HL-60 (cell line): ENCODE measurements at regions not wholly inside any gene's neighbourhood (a gene's known extent, or its start where the extent isn't known, plus 50 kb on each side); places are given as distances from the start of the nearest gene placed in this dataset.
A peak's percentile ranks its signal among the peaks of the same experiment; 100 is the strongest.

Experiments
- DNase-seq, 2 experiments: peaks; one replicate each; pipeline ENCODE4 v3.0.0-alpha.2; 2010 to 2020; ENCODE audit warnings: low read depth in 1 of 2, low spot score in 1 of 2
- H3K27ac ChIP-seq: fragments of 250-450 bp; sonication (Bioruptor Pico); replicated peaks from 2 replicates; pipeline ENCODE4 v1.5.1; 2020; ENCODE audit warnings: mild to moderate bottlenecking, moderate library complexity
- H3K27me3 ChIP-seq: fragments of 250-450 bp; sonication (Bioruptor Pico); 2 replicates; pipeline ENCODE4 v1.5.1; 2021; ENCODE audit warnings: mild to moderate bottlenecking, moderate library complexity; ENCODE audit not compliant: insufficient read depth, poor library complexity, severe bottlenecking
- H3K4me3 ChIP-seq: replicated peaks from 2 replicates; pipeline ENCODE4 v1.5.1; 2011; ENCODE audit warnings: mild to moderate bottlenecking, control low read depth, low read length; ENCODE audit not compliant: insufficient read depth
- CTCF ChIP-seq: IDR thresholded peaks from one replicate; pipeline ENCODE4 v1.5.1; 2011; ENCODE audit warnings: low read length, control low read depth, inconsistent platforms; ENCODE audit not compliant: insufficient read depth
- GABPA ChIP-seq: IDR thresholded peaks from 2 replicates; pipeline ENCODE4 v1.6.1; 2012; ENCODE audit warnings: low read depth
- POLR2AphosphoS5 ChIP-seq: IDR thresholded peaks from 2 replicates; pipeline ENCODE4 v1.6.1; 2012; ENCODE audit warnings: low read depth
- REST ChIP-seq: IDR thresholded peaks from 2 replicates; pipeline ENCODE4 v1.6.1; 2012; ENCODE audit warnings: low read depth; ENCODE audit not compliant: insufficient replicate concordance
- SPI1 ChIP-seq: IDR thresholded peaks from 2 replicates; pipeline ENCODE4 v1.6.1; 2012; ENCODE audit warnings: low read depth, mild to moderate bottlenecking, borderline replicate concordance

- Histone ChIP-seq H3K4me3 (no peak overlapping the region), H3K27me3 (no peaks in the 10 kb centered on the region), H3K27ac (no peak overlapping the region)
- peak in 1 of 2 experiments; percentile 1 for DNase-seq
- no peak for TF ChIP-seq GABPA
- no peak for TF ChIP-seq REST
- TF ChIP-seq SPI1: no peak
- no peak for TF ChIP-seq POLR2AphosphoS5
- no peak for TF ChIP-seq CTCF
Measured at GRCh38 chr3:115418583-115418982, 204.7 kb upstream of the GAP43 start.

GRCh38 chr3:115420086-115420485, 203.2 kb upstream of the GAP43 start:
- TF ChIP-seq SPI1: no peak
- no peak for DNase-seq
- H3K27ac ChIP-seq: no peak overlapping the region
- no peaks in the 10 kb centered on the region for H3K27me3 ChIP-seq
- no peak overlapping the region for H3K4me3 ChIP-seq

GRCh38 chr3:115423170-115423569, 200.1 kb upstream of the GAP43 start:
- no peak for TF ChIP-seq SPI1
- no peak for TF ChIP-seq POLR2AphosphoS5
- TF ChIP-seq GABPA: no peak
- no peak for TF ChIP-seq CTCF
- TF ChIP-seq REST: no peak
- peak; percentile 3 to 42 for DNase-seq
- no peak overlapping the region for H3K27ac ChIP-seq
- no peaks in the 10 kb centered on the region for H3K27me3 ChIP-seq
- H3K4me3 ChIP-seq: no peak overlapping the region

- H3K27ac ChIP-seq: no peak overlapping the region
- TF ChIP-seq REST (no peak), CTCF (no peak), SPI1 (no peak), POLR2AphosphoS5 (no peak), GABPA (no peak)
- H3K27me3 ChIP-seq: no peaks in the 10 kb centered on the region
- H3K4me3 ChIP-seq: no peak overlapping the region
- DNase-seq: no peak
Measured at GRCh38 chr3:115428841-115429240, 194.5 kb upstream of the GAP43 start.
